HUDEP-2 (cell line): ENCODE measurements at regions not wholly inside any gene's neighbourhood (a gene's known extent, or its start where the extent isn't known, plus 50 kb on each side); places are given as distances from the start of the nearest gene placed in this dataset.

Source experiments
- DNase-seq, 76 experiments: peaks; one replicate each; lab custom pipeline; 2025; ENCODE audit not compliant: unreplicated experiment in 76 of 76; lab: John Stamatoyannopoulos, UW

GRCh38 chr18:46422552-46423055, 234.4 kb downstream of the LOXHD1 start:
- DNase-seq, result no peak

- no peak for DNase-seq
Measured at GRCh38 chr18:46423226-46423805, 233.7 kb downstream of the LOXHD1 start.

- no peak for DNase-seq
Measured at GRCh38 chr18:46424898-46425297, 232.1 kb downstream of the LOXHD1 start.

- no peak for DNase-seq
Measured at GRCh38 chr18:46425511-46425910, 231.5 kb downstream of the LOXHD1 start.

- no peak for DNase-seq
Measured at GRCh38 chr18:46426021-46426678, 230.9 kb downstream of the LOXHD1 start.

GRCh38 chr18:46426679-46427047, 230.4 kb downstream of the LOXHD1 start:
- no peak for DNase-seq
